GM18507 (cell line): ENCODE measurements at regions not wholly inside any gene's neighbourhood (a gene's known extent, or its start where the extent isn't known, plus 50 kb on each side); places are given as distances from the start of the nearest gene placed in this dataset.
"Not testable (repeated sequence)": the region's sequence is repeated elsewhere in the genome, so short reads cannot be mapped to it uniquely, and the experiment has no call there.

Experiments
- DNase-seq: peaks from one replicate; pipeline ENCODE4 v3.0.0; 2011; ENCODE audit warnings: low read depth; ENCODE audit not compliant: insufficient read length; ENCODE audit errors: extremely low spot score
- FAIRE-seq: peaks from 2 replicates; lab custom pipeline; 2011; peaks lifted over from hg19 to GRCh38; lab: Jason Lieb, UNC

DNA sequence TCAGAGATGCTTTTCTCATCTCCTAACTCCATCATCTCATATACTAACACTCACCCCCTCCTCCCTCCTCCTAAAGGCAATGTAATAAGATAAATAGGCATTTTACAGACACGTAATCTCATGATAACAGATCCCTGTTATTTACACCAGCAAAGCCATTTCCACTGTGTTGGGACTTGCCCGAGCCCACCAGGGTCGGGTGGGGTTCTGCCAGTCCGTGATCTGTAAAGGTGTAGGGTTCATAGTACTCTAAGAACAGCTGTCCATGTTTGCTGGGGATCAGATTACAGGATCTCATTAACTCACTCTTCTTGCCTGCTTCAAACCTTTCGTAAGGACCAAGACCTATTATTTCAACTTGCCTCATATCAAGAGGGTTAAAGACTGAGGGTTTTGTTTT, 172.4 kb downstream of the FZD1 start:
- no peak for FAIRE-seq
- no peak for DNase-seq

DNA sequence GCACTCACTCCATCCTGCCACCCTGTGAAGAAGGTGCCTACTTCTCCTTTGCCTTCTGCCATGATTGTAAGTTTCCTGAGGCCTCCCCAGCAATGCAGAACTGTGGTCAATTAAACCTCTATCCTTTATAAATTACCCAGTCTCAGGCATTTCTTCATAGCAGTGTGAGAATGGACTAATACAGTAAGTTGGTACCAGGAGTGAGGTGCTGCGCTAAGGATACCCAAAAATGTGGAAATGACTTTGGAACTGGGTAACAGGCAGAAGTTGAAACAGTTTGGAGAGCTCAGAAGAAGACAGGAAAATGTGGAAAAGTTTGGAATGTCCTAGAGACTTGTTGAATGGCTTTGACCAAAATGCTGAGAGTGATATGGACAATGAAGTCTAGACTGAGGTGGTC, 176.0 kb downstream of the FZD1 start:
- DNase-seq, FAIRE-seq: not testable (repeated sequence)

DNA sequence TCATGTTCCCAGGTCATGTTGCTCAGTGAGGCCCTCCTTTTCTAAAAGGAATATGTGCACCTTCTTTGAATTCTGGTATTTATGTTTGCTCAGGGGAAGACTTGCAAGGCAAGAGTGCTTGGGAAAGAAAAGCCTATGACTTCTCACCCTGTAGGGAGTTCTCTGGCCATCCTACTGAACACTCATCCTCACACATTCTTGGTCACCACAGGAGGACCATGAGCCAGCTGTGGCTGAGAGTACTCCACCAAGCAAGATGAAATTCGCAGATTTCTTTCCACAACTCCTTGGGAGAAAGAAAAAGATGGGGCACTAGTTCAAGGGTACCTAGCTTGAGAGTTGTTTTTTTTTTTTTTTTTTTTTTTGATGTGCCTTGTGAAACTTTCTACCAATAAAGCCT, 179.6 kb downstream of the FZD1 start:
- DNase-seq (no peak), FAIRE-seq (no peak)

DNA sequence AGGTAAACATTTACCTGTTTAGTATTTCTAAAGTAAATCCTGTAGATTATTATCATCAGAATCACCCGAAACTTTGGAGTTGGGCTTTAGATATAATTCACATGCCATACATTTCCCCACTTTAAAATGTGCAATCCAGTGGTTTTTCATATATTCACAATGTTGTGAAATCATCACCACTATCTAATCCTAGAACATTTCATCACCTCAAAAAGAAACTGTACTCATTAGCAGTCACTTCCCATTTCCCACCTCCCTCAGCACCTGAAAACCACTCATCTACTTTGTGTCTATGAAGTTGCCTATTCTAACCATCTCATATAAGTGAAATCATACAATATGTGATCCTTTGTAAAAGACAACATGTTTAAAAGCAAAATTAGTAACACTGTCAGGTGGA, 182.6 kb downstream of the FZD1 start:
- FAIRE-seq (no peak), DNase-seq (no peak)

DNA sequence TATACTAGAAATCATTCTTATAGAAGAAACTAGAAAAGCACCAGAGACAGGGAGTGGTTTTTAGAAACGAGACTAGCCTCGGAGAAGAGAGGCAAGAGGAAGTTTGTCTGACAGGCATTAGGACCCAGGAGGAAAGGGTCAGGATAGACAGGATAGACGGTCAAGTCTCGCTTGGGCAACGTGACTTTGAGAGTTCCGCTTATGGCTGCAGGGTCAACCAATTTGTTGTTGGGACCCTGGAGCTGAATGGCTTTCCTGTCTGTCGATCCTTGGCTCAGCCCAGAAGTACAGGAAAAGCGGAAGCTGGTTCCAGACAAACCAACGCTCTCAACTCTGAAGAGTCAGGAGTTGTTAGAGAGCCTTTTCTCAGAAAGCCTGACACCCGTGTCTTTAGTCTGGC, 191.2 kb downstream of the FZD1 start:
- DNase-seq (no peak), FAIRE-seq (no peak)

DNA sequence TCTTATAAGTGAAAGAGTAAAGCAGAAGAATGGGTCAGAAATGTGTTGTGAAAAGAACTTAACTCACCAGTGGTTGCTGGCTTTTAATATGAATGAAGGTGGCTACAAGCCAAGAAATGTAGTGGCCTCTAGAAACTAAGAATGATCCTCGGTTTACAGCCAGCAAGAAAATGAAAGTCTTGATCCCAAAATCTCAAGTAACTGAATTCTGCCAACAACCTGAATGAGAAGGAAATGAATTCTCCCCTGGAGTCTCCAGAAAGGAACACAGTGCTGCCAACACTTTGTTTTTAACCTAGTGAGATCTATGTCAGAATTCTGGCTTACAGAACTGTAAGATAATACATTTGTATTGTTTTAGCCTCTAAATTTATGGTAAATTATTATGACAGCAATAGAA, 193.0 kb downstream of the FZD1 start:
- no peak for FAIRE-seq
- no peak for DNase-seq

DNA sequence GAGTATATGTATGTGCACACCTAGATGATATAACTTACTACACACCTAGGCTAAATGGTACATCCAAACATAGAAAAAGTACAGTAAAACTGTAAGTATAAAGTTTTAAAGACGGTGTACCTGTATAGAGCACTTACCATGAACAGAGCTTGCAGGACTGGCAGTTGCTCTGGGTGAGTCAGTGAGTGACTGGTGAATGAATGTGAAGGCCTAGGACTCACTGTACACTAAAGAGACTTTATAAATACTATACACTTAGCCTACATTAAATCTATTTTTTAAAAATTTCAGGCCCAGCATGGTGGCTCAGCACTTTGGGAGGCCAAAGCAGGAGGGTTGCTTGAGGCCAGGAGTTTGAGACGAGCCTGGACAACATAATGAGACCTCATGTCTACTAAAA, 195.3 kb downstream of the FZD1 start:
- FAIRE-seq, result no peak

DNA sequence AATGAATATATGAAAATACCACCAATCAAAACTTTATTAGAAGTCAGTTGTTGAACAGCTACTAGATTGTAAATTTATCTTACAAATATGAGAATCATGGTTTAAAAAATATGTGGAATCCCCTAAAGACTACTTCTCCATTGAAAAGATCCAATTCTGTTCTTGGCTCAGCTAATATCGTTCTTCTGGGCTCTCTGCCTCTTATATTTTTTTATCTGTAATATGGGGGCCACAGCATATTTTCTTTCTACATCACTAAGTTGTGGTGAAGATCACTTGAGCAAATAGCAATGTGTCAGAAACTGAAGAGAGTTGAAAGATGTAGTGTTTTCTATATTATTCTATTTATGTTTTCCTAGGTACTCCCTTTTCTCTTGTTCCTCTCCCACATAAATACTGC, 198.1 kb downstream of the FZD1 start:
- no peak for FAIRE-seq
- DNase-seq, result no peak

More for the DNA sequence above, 195.3 kb downstream of the FZD1 start:
- DNase-seq, result no peak

DNA sequence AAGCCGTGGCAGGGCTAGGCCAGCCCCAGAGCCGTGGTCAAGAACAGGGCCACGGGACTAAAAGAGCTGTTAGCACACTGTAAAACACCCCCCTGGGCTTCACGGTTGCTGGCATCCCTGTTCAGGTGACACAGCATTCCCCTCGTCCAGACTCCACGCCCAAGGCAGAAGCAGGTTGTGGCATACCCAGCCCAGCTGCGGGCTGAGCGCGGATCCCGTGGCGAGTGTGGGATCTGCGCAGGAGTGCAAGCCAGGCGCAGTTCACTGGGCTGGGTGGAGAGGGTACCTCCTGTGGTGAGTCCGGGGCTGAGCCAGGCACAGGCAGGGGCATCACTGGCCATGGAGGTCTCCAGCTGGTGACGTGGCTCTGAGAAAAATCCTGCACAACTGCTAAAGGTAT, 199.1 kb downstream of the FZD1 start:
- DNase-seq (no peak), FAIRE-seq (no peak)

DNA sequence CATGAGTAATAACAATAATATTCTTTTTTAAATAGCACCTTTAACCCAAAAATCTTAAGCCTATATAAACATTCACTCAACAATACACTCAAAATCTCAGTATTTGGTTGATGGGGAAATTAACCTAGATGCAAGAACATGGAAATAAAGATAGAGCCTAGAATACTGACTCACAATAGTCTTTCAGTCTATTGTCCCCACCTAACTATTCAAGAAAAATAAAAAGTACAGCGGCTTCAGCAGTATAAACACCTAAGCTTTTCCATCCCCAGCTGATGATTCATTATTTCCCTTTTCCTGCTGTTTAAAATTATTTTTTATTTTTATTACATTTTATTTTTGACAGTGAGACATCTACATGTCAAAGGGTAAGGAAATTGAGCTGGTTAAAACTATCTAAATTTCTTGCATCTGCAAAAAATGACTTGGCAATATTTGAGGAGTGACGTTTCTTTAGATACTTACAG, 201.4 kb downstream of the FZD1 start:
- no peak for DNase-seq
- no peak for FAIRE-seq

DNA sequence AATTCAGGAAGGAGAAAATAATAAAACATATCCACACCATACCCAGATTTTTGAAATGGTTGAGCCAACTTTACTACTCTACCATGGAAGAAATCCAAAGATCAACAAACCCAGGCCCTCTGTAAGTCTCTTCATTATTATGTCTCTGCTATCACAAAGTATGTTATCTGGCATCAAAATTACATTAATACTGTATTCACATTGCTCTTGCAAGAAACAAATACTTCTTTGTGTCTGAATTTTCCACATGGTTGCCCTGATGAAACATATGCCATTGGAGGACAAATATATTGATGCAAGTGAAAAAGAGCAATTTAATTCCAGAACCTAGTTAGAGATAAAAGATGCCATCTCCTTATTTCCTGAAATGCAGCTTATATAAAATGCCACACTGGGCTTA, 204.0 kb downstream of the FZD1 start:
- DNase-seq (no peak), FAIRE-seq (no peak)

DNA sequence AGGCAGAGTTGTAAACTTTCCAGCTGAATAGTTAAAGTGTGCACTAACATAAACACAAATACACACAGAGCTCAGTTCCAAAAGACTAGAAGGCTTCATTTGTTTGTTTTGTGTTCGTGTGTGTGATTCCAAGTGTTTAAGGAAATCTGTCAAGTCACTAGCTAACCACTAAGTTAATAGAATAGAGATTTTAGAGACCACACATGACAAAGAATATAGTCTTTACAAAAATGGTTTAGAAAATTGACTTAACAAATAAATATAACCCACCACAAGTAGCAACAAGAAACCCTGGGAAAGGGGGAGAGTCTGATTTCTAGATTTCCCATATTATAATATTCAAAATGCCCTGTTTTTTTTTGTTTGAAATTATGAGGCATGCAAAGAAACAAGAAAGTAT, 209.4 kb downstream of the FZD1 start:
- no peak for DNase-seq

DNA sequence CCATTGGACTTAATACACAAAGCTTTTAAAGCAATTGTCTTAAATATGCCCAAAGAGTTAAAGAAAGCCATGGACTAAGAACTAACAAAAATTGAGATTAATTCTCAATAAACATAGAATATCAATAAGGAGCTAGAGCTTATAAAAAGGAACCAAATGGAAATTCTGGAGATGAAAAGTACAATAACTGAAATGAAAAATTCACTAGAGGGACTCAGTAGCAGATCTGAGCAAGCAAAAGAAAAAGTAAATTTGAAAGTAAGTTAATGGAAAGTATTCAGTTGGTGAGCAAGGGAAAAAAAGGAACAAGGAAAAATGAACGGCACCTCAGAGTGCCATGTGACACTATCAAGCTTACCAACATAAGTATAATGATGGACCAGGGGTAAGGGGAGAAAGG, 209.8 kb downstream of the FZD1 start:
- DNase-seq (no peak), FAIRE-seq (no peak)

More for the DNA sequence above, 209.4 kb downstream of the FZD1 start:
- FAIRE-seq, result no peak

DNA sequence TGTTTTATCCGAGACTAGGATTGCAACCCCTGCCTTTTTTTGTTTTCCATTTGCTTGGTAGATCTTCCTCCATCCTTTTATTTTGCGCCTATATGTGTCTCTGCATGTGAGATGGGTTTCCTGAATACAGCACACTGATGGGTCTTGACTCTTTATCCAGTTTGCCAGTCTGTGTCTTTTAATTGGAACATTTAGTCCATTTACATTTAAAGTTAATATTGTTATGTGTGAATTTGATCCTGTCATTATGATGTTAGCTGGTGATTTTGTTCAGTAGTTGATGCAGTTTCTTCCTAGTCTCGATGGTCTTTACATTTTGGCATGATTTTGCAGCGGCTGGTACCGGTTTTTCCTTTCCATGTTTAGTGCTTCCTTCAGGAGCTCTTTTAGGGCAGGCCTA, 216.2 kb downstream of the FZD1 start:
- FAIRE-seq, result not testable (repeated sequence)

DNA sequence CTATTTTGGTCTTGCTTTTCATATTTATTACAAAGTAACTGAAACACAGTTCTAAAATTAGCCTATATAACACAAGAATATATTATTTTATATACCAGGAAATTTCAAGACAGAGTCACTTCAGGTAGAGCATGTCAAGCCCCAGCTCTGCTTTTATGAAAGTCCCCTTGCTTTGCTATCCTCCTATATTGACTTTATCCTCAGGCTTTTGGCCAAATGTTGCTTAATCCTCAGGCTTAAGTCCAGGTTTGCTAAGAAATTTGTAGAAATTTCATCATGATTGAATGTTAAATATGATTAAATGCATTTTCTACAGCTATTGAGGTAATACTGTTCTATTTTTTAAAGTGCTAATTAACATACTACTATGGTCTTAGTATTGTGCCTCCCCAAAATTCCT, 227.6 kb downstream of the FZD1 start:
- FAIRE-seq (no peak), DNase-seq (no peak)

More for the DNA sequence above, 216.2 kb downstream of the FZD1 start:
- DNase-seq, result not testable (repeated sequence)

DNA sequence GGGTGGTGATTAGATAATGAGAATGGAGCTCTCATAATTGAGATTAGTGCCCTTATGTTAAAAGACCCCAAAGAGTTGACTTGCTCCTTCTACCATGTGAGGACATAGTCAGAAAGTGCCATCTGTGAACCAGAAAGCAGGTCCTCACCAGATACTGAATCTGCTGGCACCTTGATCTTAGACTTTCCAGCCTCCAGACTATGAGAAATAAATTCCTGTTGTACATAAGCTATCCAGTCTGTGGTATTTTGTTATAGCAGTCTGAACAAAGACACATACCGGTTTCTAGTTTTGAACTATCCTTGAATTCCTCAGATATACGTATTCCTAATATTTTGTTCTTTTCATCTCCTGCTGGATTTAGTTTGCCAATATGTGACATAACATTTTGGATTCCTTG, 228.1 kb downstream of the FZD1 start:
- no peak for FAIRE-seq

DNA sequence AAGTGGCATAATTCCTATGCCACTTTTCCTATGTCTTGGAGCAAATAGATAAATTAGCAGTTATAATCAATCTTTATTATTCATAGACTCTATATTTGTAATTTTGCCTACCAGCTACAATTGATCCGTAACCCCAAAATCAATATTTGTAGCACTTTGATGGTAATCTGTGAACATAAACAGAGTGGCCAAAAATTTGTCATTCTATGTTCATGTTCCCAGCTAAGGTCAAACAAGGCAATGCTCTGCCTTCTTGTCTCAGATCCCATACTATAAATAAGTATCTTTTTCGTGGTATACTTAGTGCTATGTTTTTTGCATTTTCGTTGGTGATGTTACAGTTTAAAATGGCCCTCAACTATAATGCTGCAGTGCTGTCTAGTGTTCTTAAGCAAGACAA, 228.5 kb downstream of the FZD1 start:
- DNase-seq, result no peak
- FAIRE-seq, result no peak

More for the DNA sequence above, 228.1 kb downstream of the FZD1 start:
- DNase-seq, result no peak

DNA sequence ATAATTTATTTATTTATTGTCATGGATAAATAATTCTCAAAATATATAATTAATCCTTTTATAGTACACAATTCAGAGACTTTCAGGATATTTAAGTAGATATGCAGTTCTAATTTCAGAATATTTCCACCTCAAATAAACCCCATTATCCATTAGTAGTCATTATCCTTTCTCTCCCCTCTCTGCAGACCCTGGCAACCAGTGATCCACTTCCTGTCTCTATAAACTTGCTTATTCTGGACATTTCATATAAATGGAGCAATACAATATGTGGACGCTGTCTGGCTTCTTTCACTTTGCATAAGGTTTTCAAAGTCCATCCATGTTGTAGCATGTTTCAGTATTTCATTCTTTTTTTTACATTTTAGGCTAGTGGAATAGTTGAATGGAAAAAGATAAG, 230.2 kb downstream of the FZD1 start:
- DNase-seq, result no peak
- FAIRE-seq, result no peak

DNA sequence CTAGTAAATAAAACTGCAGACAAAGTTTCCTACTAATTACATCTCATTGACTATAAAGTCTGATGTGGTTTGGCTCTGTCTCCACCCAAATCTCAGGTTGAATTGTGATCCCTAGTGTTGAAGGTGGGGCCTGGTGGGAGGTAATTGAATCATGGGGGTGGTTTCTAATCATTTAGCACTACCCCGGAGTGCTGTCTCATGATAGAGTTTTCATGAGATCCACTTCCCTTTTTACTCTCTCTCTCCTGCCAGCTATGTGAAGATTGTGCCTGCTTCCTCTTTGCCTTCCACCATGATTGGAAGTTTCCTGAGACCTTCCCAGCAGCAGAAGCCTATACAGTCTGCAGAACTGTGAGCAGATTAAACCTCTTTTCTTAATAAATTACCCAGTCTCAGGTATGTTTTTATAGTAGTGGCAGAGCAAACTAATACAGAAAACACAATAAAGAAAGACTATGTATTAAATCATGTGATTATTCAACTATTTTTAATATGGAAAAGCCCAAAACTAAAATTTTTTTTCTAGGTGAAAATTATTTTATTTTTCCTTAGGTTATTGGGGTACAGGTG, 232.1 kb downstream of the FZD1 start:
- DNase-seq, result no peak
- FAIRE-seq, result no peak

DNA sequence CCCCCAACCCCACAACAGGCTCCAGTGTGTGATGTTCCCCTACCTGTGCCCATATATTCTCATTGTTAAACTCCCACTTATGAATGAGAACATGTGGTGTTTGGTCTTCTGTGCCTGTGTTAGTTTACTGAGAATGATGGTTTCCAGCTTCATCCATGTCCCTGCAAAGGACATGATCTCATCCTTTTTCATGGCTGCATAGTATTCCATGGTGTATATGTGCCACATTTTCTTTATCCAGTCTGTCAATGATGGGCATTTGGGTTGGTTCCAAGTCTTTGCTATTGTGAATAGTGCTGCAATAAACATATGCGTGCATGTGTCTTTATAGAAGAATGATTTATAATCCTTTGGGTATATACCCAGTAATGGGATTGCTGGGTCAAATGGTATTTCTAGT, 233.0 kb downstream of the FZD1 start:
- FAIRE-seq, DNase-seq: not testable (repeated sequence)

DNA sequence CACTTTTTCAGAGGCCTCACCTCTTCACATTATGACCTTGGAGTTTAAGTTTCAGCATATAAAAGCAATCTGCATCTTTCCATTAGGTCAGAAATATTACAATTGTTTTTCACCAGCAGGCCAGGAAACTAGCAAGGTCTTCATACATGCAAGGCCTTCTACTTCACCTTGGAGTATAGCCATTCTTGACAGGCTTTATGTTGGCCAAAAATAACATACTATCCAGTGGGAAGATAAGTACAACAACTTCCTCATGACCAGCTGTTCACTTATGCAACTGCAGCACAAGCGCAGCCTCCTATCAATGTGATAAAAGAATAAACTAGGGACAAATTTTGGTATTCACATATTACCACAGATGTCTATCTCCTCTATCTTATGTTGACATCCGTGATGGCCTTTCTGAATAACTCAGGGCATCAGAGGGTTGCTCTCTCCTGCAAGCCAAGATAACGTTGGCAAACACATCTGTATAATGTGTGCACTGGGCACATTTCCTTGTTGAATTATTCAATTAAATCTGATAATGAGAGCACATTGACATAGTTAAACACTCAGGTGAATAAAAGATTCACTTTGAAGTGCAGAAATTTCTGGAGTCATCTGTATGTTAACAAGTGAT, 239.8 kb downstream of the FZD1 start:
- DNase-seq, result no peak
- FAIRE-seq, result no peak

DNA sequence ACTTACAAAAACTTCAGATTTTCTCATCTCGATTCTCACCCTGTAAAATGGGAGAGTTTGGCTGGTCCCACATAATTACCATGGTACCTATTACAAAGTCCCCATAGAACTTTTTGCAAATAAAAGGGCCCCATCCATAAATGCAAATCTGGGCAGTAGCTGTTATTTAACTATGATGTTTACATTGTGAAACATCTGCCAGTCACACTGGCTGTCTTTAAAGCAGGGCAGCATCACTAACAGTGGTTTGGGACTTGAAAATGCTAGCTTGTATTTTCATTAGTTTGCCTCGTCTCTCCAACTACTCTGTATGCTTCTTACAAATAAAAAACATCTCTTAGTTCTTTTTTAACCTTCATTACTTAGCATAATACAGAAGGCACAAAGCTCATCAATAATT, 240.7 kb downstream of the FZD1 start:
- FAIRE-seq (no peak), DNase-seq (no peak)
